Stimulated activated CD8-positive, alpha-beta memory T cell treated with anti-CD3 and anti-CD28 coated beads, Interleukin-7, amount 100 ng/mL, for 24 hours (primary cell): ENCODE measurements at regions not wholly inside any gene's neighbourhood (a gene's known extent, or its start where the extent isn't known, plus 50 kb on each side); places are given as distances from the start of the nearest gene placed in this dataset.
"Not testable (repeated sequence)": the region's sequence is repeated elsewhere in the genome, so short reads cannot be mapped to it uniquely, and the experiment has no call there.

Experiments
- DNase-seq: peaks from one replicate; pipeline ENCODE4 v3.0.0-alpha.2; 2020; ENCODE audit warnings: low read depth

DNA sequence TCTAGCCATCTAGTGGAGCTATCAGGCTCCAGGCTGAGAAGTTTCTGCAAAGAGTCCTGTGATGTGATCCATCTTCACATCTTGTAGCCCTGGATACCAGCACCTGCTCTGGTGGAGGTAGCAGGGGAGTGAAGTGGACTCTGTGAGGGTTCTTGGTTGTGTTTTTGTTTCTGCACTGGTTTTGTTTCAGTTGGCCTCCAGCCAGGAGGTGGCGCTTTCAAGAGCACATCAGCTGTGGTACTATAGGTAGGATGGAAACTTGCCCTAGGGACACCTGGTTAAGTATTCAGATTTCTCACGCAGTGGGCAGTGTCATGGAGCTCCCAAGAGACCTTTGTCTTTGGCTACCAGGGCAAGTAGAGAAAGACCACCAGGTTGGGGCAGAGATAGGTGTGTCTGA is 257.5 kb upstream of the SLC7A11 start:
- no peak for DNase-seq

DNA sequence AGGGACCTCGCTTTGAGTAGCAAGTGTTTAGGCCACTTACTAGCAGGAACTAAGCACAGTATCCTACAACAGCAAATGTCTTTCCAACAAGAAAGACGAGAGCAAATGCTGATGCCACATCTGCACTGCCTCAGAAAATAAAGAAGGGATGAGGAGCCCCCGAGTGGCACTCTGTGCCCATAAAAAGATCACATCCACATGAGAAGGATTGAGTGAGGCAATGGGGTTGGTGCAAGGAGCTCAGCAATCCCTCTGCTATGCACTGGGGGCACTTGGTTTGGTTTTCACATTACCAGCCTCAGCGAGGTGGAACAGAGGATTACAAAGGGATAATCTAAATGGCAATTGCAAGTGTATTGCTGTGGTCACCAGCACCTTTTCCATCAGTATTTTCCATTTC is 252.8 kb upstream of the SLC7A11 start:
- DNase-seq, result no peak

DNA sequence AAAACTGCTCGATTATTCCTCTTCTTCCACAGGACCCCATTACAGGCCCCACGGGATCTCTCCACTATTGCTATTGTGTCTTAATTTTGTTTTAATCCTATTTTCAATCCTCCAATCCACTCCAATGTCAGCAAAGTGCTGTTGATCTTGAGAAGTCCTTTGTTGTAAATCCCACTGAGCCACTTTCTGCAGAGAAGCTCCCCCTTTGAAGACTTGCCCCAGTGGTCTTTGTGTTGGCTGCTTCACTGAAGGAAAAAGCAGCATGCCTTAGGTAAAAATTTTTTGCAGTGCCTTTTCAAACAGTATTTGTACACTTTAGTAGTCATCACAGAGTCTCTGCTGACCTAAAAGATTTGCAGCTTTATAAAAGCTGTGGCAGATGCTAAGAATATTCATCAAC is 252.0 kb upstream of the SLC7A11 start:
- no peak for DNase-seq

DNA sequence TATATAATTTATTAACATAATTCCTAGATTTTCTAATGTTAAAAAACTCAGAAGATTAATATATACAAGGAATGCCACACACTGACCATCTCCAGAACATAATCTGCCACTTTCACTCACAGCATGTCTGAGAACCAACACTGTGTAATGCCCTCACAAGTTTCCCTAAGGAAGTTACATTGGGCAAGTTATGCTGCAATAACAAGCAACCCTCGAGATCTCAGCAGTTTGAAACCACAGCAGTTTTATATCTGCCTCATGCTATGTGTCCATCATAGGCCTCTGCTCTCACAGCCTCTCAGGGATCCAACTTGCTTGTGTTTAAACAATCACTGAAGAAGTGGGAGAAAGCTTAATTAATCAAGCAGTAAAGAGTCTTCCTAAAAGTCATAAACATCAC is 250.0 kb upstream of the SLC7A11 start:
- DNase-seq, result no peak

- DNase-seq, result no peak
Measured at GRCh38 chr4:138488533-138488932, 246.4 kb upstream of the SLC7A11 start.

GRCh38 chr4:138487670-138488069 is 245.5 kb upstream of the SLC7A11 start:
- no peak for DNase-seq

- no peak for DNase-seq
Measured at GRCh38 chr4:138487230-138487629, 245.1 kb upstream of the SLC7A11 start.

- no peak for DNase-seq
Measured at GRCh38 chr4:138485498-138485897, 243.3 kb upstream of the SLC7A11 start.

GRCh38 chr4:138475116-138475515 is 233.0 kb upstream of the SLC7A11 start:
- DNase-seq, result no peak

GRCh38 chr4:138473339-138473738 is 231.2 kb upstream of the SLC7A11 start:
- no peak for DNase-seq

GRCh38 chr4:138460477-138461414 is 218.6 kb upstream of the SLC7A11 start:
- DNase-seq, result no peak

DNA sequence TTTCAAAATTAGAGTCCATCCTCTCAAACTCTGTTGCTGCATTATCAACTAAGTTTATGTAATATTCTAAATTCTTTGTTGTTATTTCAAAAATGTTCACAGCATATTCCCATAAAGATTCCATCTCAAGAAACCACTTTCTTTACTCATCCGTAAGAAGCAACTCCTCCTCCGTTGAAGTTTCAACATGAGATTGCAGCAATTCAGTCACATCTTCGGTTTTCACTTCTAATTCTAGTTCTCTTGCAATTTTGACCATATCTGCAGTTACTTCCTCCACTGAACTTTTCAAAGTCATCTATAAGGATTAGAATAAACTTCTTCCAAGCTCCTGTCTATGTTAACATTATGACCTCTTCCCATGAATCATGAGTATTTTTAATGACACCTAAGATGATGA is 216.6 kb upstream of the SLC7A11 start:
- no peak for DNase-seq

GRCh38 chr4:138456349-138456748 is 214.2 kb upstream of the SLC7A11 start:
- DNase-seq, result not testable (repeated sequence)

DNA sequence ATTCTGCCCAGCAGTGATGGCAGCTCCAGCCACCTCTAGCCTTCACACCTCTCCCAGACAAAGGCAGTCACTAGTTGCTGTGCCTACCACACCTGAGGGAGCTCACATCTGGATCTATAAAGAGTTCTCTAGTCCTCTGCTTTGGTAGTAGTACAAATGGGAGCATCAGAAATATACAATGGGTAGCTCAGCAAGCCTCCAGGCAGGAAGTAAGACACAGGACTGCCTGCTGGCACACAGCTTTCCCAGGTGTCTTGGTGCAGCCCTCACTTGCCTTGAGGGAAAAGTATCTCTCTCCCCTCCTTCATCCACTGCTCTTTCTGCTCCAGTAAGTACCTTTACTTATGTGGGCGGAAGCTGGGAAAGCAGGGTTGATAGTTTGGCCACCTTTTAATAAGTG is 212.9 kb upstream of the SLC7A11 start:
- DNase-seq, result no peak

DNA sequence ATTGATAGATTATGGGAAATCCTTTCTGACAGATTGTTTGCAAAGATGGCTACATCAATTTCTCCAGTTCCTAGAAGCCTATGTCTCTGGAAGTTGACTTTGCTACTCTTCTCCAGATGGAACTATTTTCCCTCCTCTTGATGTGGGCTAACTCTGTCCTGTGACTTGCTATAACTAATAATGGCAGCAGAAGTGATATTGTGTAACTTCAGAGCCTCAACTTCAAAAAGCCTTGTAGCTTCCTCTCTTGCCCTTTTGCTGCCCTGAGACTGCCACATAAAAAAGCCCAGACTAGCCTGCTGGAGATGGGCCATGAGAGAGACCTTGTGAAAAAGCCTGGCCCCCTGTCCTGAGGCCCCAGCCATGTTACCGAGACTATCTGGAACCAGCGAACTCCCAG is 210.7 kb upstream of the SLC7A11 start:
- DNase-seq, result no peak

- no peak for DNase-seq
Measured at GRCh38 chr4:138451276-138451663, 209.1 kb upstream of the SLC7A11 start.

GRCh38 chr4:138450546-138451275 is 208.6 kb upstream of the SLC7A11 start:
- DNase-seq, result no peak

- DNase-seq, result no peak
Measured at GRCh38 chr4:138449938-138450337, 207.8 kb upstream of the SLC7A11 start.

DNA sequence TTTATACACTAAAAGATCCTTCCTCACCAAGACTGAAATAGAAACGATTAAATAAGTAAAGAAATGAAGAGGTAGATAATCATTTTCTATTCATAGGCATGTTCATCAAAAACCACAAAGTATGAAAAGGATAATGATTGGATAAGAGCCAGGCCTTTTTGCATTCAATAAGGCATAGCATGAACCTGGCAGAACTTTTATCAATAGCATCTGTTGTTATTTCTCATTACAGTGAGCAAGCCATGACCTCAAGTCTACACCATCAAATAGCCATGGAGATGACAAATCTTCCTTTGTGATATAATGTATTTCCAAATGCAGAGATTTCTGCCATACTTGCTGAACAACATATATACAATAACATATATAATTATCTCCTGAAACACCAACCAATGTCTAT is 206.0 kb upstream of the SLC7A11 start:
- DNase-seq, result no peak

DNA sequence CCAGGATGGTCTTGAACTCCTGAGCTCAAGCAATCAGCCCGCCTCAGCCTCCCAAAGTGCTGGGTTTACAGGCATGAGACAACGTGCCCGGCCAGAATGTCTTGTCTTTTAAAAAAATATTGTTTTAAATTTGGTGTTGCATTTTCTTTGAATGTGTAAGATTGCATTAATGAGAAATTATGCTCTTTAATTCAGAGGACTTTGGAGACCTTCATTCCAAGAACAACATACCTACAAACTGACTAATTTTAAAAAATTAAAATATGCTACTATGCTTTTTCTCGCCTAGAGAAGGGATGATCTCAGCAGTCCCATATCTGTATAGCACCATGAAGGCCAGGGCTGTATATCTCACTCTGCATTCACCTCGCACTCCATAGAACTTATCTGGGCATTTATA is 204.3 kb upstream of the SLC7A11 start:
- DNase-seq, result no peak

- DNase-seq, result no peak
Measured at GRCh38 chr4:138445098-138445497, 202.9 kb upstream of the SLC7A11 start.

DNA sequence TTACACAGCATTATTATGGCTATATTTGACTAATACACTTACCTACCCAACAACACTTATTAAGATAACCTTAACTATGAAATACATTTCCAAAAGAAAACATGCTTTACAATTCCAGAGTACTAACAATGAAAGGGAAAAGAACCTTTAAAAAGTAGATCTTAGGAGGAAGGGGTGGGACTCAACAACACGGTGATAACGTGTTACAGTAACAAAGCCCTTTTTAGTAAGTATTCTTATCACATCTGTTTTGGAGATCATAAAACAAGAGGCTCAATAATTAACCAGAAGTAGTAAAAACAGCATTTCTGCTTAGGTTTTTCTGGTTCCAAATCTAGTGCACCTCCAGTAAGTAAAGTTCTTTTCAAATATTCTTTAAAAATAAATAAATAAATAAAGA is 202.1 kb upstream of the SLC7A11 start:
- DNase-seq, result no peak

- DNase-seq, result no peak
Measured at GRCh38 chr4:138439143-138439581, 197.0 kb upstream of the SLC7A11 start.
